ENCODE measurements at regions not wholly inside any gene's neighbourhood (a gene's known extent, or its start where the extent isn't known, plus 50 kb on each side); places are given as distances from the start of the nearest gene placed in this dataset.

GRCh38 chr6:40188931-40189330 lies 254.7 kb upstream of the MOCS1 start:
- no peak for FAIRE-seq

- FAIRE-seq, result no peak
These were observed 253.4 kb upstream of the MOCS1 start for GRCh38 chr6:40187535-40188144.

GRCh38 chr6:40185486-40185885 lies 251.2 kb upstream of the MOCS1 start:
- FAIRE-seq, result no peak

GRCh38 chr6:40183902-40184301 lies 249.6 kb upstream of the MOCS1 start:
- FAIRE-seq, result no peak

GRCh38 chr6:40181367-40181766 lies 247.1 kb upstream of the MOCS1 start:
- no peak for FAIRE-seq

- FAIRE-seq, result no peak
These were observed 246.0 kb upstream of the MOCS1 start for GRCh38 chr6:40180271-40180670.

GRCh38 chr6:40179496-40179895 lies 245.2 kb upstream of the MOCS1 start:
- no peak for FAIRE-seq

- FAIRE-seq, result no peak
These were observed 243.3 kb upstream of the MOCS1 start for GRCh38 chr6:40177598-40177997.

- FAIRE-seq, result no peak
These were observed 241.9 kb upstream of the MOCS1 start for GRCh38 chr6:40176152-40176551.

- FAIRE-seq, result no peak
These were observed 238.0 kb upstream of the MOCS1 start for GRCh38 chr6:40172272-40172671.

- no peak for FAIRE-seq
These were observed 237.1 kb upstream of the MOCS1 start for GRCh38 chr6:40171343-40171742.

GRCh38 chr6:40170856-40171255 lies 236.6 kb upstream of the MOCS1 start:
- FAIRE-seq, result no peak

GRCh38 chr6:40169878-40170277 lies 235.6 kb upstream of the MOCS1 start:
- no peak for FAIRE-seq

- FAIRE-seq, result no peak
These were observed 232.7 kb upstream of the MOCS1 start for GRCh38 chr6:40166963-40167362.

- FAIRE-seq, result no peak
These were observed 230.9 kb upstream of the MOCS1 start for GRCh38 chr6:40165036-40165709.

GRCh38 chr6:40164345-40164755 lies 230.1 kb upstream of the MOCS1 start:
- FAIRE-seq, result no peak

- FAIRE-seq, result no peak
These were observed 229.7 kb upstream of the MOCS1 start for GRCh38 chr6:40163924-40164323.

GRCh38 chr6:40162074-40162473 lies 227.8 kb upstream of the MOCS1 start:
- no peak for FAIRE-seq

GRCh38 chr6:40160826-40161225 lies 226.6 kb upstream of the MOCS1 start:
- FAIRE-seq, result no peak

GRCh38 chr6:40159865-40160264 lies 225.6 kb upstream of the MOCS1 start:
- FAIRE-seq, result no peak

GRCh38 chr6:40152701-40153436 lies 218.6 kb upstream of the MOCS1 start:
- no peak for FAIRE-seq

GRCh38 chr6:40152196-40152595 lies 217.9 kb upstream of the MOCS1 start:
- no peak for FAIRE-seq

GRCh38 chr6:40148882-40149573 lies 214.8 kb upstream of the MOCS1 start:
- no peak for FAIRE-seq

- FAIRE-seq, result no peak
These were observed 212.6 kb upstream of the MOCS1 start for GRCh38 chr6:40146902-40147301.

Data from A204.1 (cell line).